ENCODE measurements at regions not wholly inside any gene's neighbourhood (a gene's known extent, or its start where the extent isn't known, plus 50 kb on each side); places are given as distances from the start of the nearest gene placed in this dataset.

GRCh38 chr13:22106058-22106457, 435.2 kb downstream of the FGF9 start:
- no peak for DNase-seq

DNA sequence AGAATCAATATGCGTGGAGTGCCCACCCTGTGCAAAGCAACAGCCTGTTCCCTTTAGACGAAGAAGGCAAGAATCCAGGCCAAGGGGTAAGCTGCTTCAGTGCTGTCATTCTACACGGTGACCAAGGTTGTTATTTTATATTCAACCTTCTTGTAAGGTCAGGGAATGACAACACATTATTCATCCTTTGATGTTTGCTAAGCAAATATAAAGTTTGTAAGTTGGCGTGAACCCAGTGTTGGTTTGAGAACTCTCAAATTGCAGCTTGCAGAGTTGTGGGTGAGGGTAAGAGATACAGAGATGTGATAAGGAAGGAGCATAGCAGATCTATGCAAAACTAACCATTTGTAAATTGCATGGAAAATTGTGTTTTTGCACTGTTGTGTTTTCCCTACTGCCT, 436.7 kb downstream of the FGF9 start:
- no peak for DNase-seq

DNA sequence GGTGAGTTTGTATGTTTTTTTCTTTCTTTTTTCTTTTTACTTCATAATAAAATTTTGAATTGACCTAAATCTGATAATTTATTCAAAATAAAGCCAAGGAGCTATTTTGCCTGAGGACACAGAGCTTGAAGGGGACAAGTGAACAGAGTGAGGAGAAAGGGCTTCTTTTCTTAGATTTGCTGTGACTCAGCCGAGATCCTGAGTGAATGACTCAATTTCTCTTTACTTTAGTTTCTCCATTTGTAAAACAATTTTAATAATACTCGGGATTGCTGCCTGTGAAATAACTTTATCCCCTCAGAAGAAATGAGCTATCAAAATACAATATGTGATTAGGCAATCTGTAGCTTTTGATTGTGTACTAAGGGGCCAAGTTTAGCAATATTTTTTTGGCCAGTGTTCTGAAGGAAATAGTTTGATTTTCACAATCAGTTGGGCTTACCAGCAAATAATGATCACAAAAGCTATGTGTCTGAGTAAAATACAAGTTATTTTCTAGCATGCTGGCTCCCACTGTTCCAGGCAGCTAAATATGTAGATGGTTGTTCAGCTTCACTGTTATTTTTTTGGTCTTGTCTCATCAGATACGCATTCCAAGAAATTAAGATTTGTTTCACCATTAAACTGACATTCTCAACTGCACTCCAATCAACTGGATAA, 437.5 kb downstream of the FGF9 start:
- no peak for DNase-seq

- no peak for DNase-seq
Observed at GRCh38 chr13:22108979-22109378, 438.1 kb downstream of the FGF9 start.

DNA sequence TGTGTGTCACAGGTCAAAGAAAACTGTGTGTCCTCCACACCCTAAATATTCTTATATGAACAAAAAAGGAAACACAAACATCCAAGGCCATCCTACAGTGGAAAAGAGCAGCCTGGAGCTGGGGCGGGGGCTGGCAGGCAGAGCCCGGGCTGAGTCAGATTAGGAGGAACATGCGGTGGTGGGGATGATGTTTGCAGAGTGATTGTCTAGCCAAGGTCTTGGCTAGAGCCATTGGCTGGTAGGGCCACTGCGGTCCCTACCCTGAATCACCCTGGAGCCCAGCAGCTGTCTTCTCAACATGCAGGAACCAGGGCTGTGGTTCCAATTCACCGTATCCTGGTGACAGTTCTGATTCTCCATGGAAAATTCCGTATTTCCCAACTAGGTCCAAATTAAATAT, 439.5 kb downstream of the FGF9 start:
- no peak for DNase-seq

- DNase-seq = no peak
Observed at GRCh38 chr13:22111152-22111783, 440.4 kb downstream of the FGF9 start.

- DNase-seq = no peak
Observed at GRCh38 chr13:22111961-22112360, 441.1 kb downstream of the FGF9 start.

DNA sequence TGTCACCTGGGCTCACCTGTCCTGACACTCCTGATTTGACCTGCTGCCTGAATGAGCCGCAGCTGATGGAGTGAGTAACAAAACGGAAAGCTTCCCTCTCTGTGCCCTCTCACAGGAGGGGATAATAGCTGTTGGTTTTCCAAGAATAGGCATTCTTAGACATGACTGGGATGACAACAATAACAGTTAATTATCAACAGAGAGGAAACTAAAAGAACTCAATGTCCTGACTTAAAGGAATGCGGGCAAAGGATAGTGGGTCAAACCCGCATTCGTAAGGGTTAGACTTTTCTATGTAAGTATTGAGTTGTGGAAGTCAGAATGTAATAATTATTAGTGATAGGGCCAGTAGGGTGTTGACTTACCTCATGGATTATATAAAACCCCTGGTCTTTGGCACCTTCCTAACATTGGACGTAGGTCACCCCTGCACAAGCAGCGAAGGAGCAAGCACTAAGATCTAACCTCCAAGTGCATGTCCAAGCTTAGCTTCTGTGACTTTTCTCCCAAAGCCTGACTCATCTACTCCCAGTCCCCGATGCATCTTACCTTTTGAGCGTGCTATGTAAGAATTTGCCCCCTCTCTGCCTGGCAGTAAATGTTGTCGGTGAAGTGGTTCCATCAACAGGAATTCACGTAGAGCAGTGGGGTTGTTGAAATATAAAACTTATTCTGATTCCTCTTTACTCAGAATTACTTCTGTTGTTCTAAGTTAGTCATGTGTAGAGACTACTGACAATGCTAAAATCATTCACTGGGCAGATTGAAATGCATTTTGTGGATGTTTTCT, 442.3 kb downstream of the FGF9 start:
- no peak for DNase-seq

- DNase-seq = no peak
Observed at GRCh38 chr13:22114630-22115311, 443.9 kb downstream of the FGF9 start.

- no peak for DNase-seq
Observed at GRCh38 chr13:22118158-22118557, 447.3 kb downstream of the FGF9 start.

DNA sequence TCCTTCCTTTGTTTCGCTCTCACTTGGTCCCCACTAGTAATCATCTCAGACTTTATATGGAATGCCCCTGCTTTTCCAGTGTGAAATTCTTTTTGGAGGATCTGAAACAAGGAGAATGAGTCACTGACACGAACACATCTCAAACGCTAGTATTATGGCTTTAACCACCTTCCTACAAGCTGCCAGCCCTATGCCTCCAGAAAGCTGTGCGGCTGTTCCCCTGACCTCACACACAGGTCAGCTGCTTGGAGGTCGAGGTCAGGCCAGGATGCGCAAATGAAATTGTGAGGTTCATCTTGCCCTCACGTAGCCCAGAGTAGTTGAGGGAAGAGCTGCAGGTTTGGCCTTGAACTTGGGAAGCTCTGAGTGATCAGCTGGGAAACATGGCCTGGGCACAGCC, 449.8 kb downstream of the FGF9 start:
- DNase-seq = no peak

DNA sequence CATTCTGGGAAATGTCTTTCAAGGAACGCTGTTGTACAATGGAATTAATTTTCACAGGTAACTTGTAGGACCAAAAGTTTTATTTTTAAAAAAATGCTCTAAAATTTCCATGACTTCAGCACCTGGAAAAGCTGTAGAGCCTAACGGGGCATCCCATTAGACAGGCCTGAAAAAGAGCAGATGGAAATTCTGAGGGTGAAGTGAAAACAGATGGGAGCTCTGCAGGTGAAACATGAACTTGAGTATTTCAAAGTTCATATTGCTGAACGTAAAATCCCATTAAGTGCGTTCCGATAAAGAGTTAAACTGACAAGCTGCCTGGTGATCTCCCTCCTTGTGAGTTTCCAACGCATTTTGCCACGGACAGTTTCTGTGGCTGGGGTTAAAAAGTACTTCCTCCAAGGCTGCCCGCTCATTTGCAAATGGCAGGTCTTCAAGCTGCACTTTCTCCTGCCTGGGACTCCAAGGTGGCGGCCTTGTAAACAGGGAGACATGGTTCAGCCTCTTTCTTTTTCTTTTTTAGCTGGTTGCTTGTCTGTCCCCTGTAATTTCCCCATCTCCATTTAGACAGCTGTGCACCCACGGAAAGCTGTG, 450.4 kb downstream of the FGF9 start:
- no peak for DNase-seq

DNA sequence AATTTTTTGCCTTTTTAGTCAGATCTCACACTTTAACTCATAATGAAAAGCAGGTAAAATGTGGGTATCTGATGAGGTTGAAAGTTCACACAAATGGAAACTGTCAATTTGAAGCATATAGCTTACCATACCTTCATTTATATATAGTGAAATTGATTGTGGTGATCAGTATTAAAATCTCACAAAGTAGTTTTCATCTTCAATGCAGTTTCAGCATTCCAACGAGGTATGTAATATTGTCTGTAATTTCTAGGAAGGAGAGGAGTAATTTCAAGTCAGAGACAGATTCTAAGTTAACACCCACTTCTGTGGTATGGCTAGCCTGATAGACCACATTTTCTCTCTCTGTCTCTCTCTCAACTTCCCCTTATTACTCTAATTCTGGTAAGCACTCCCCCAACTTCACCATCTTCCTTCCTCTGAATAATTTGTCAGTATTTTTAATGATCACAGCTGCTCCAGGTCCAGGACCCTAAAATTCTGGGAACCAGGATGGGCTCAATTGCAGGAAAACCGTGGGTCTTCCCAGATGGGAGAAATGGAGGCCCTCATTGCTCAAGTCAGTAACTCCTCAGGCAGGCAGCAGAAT, 455.7 kb downstream of the FGF9 start:
- DNase-seq = no peak

- DNase-seq = no peak
Observed at GRCh38 chr13:22127277-22128164, 456.6 kb downstream of the FGF9 start.

GRCh38 chr13:22128441-22129408, 457.9 kb downstream of the FGF9 start:
- DNase-seq = no peak

- no peak for DNase-seq
Observed at GRCh38 chr13:22130254-22130653, 459.4 kb downstream of the FGF9 start.

- DNase-seq = no peak
Observed at GRCh38 chr13:22134261-22134660, 463.4 kb downstream of the FGF9 start.

- DNase-seq = no peak
Observed at GRCh38 chr13:22135446-22135845, 464.6 kb downstream of the FGF9 start.

DNA sequence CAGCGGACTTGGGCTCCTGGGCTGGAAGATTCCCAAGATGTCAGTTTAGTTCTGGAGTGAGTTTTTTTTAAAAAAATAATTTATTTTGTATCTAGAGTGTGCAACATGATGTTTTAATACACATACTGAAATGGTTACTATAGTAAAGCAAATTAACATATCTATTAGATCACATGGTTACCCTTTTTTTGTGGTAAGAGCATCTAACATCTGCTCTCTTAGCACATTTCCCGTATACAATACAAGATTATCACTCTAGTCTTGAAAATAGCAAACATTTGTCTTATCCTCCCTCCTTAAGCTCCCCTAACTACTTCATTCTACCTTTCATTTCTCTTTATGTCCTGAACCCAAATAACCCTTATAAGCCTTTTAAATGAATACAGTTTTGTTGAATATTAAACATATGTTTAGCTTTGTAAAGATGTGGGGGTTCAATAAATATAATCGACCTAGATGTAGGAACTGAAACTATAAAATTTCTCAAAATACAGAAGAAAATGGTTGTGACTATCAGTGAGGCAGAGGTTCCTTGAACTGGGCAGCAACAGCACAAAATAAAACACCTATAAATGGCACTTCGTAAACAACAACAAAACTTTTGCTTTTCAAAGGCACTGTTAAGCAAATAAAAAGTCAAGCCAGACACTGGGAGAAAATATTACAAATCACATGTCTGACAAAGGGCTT, 466.6 kb downstream of the FGF9 start:
- DNase-seq = no peak

DNA sequence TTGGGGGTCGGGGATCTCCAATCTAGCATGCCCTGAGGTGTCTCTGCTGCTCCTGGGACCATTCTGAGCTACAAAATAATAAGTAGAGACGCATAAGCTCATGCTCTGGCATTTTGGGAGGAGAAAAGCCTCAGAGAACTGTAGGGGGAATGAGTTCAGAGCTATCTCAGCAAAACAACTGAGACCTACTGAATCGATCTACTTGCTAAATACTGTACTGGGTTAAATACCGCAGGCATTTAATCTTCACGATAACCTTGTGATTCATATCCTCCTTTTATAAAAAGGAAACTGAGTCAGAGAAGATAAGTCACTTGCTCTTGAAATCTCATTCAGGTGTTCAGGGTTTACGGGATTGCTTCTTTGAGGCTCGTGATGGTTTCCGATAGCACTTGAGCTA, 468.1 kb downstream of the FGF9 start:
- no peak for DNase-seq
